GM19372 (cell line): ENCODE measurements at regions not wholly inside any gene's neighbourhood (a gene's known extent, or its start where the extent isn't known, plus 50 kb on each side); places are given as distances from the start of the nearest gene placed in this dataset.

ENCODE experiments used
- ATAC-seq: cut with Tn5 transposase; IDR thresholded peaks from one replicate; pipeline ENCODE4 v1.9.1; 2021; ENCODE audit warnings: mild to moderate bottlenecking, low read depth, moderate library complexity; ENCODE audit not compliant: unreplicated experiment

DNA sequence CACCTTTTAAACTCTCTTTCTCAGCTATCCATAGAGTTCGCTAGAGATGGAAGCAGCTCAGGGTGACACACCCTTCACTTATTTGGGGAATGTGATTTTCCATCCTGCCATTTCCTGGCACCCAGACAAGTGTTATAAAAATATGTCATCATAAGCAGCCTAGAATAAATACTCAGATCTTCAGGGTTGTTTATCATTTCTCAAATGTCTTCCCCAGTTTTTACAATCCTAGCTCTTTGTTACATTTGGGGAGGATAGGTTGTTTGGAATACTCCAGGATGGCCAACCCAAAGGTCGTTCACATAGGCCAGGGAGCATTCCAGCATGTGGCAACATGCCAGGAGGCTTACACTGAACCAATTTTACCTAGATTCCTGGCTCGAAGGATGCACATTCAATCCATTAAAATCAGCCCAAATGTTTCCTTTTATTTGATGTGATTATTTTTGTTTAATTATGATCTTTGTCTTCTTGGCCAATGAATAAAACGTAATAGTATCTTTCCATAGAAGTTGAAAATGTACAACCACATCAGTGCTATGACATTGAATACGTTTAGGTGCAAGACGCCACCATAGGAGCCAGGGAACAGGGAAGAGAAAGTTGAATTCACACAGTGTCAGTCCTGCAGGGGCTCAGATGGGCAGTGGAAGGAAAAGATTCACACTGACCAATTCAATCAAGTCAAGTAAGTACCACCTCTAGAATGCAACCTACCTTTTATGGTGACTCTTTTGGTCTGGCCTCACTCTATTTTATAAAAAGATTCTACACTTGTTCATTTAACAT, 537.7 kb upstream of the MDFIC2 start:
- ATAC-seq, result no peak

DNA sequence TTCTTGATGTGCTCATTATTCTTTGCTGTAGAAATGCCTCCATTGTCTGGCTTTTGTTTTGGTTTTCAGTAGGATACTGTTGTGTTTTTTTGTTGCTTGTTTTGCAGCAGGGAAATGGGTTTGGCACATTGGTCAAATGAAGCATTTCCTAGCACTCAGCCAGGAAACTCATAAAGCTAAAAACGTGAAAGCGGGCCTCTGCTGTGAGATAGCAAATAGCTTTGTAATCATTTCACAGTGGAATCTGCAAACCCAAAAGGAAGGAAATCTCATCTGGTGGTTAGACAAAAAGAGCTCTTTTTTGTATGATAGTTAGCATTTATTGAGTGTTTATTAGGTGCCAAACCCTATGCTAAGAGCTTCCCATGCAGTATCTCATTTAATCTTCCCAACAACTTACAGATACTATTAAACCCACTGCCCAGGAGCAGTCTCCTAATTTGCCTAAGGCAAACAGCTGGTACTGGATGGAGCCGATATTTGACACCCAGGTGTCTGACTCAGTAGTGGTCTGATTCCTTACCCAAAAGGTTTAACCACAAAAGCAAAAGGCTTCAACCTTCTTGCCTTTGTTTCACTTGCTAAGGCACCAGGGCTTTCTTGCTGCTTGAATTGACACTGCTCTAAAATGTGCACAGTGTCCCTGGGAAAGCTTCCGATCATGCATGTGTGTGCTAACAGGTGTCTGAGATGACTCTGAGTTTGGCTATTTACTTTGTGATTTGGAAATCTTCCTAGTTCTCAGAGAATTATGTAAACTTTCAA, 527.9 kb upstream of the MDFIC2 start:
- no peak for ATAC-seq

DNA sequence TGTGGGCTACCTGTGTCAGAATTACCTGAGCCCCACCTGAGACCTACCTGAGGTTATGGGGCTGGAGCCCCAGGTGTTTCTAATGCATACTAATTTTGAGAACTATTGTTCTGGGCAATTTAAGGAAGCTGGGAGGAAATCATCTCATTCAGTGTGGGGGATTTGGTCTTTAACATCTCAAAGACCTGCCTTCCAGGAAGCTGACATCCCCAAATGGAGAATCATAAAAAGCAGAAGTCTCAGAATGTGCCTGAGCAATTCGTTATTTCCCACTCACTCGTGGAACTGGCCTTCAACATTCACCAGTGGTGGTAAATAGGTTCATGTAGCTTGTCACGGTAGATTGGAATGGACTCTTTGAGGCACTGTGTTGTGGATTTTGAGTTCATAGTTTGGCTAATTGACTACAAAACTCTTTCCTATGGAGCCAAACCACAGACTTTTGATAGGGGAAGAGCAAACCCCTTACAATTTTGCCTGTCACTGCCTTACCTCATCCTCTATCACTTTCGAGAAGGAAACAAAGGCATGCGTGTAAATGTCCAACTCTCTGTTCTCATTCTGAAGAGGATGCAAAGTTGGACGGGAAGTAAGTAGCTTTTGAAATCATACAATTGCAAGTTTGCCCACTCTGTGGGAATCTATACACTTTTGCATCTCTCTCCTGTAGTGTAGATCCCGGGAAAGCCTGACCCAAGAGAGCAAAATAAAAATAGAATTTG, 521.0 kb upstream of the MDFIC2 start:
- no peak for ATAC-seq

DNA sequence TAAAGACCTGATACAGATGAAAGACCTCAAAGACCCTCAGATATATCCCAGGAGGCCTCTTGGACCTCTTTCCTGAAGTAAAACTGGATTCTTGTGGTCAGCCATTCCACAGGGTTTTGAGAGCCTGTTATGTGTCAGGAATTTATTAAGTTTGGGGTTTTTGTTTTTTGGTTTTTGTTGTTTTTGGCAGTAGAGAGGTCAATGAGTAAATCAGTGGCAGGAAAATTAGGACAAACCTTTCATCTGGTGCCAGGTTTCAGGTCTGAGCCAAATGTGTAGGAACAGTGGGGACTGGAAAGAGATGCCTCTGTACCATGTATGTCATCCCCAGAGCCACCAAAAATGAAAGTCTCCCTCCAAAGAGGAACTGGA, 520.4 kb upstream of the MDFIC2 start:
- ATAC-seq, result no peak

DNA sequence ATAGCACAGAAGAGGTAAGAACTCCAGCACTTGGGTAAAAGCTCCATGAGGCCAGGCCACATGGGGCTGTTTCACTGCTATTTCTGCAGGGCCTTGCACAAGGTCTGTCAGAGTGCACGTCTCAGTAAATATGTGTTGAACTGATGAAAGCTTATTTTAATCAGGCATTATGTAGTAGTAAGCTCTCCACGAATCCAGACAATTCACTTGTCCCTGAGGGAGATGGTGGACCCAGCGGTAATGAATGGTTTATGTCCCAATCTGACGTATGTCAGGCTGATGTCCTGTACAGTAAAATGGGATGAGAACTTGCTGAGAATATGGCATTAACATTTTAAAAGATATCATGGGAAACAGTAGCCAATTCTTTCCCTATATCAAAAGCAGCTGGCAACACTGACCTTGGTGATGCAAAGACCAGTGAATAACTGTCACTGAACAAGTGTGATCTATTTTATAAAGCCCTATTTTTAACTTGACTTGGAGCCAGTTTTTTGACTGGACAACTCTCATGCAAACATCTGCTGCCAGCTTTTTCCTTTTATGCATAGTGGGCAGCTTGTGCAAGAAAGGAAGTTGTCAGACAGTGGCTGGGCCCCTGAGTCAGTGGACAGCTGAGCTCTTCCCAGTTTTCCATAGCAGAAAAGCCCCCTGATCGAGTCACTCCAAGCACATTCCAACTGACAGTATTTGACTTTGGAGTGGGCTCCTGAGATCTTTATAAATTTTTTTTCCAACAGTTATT, 519.8 kb upstream of the MDFIC2 start:
- ATAC-seq, result no peak

DNA sequence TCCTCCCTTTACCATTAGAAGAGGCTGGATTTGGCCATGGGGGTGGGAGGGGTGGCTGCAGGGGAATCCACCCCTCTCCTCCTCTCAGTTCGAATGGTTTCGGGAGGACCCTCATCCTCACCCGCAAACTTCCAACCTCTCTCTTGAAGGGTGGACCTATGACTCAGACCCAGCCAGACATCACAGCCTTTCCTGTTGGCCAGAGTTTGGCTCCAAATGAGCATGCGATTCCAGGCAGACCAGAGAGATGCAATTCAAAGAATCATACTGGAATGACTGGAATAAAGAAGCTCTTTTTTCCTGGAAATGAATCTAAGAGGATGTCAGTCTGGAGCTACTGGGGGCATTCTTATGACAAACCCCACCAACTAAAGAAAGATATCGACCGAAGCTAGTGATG, 516.7 kb upstream of the MDFIC2 start:
- ATAC-seq, result no peak

DNA sequence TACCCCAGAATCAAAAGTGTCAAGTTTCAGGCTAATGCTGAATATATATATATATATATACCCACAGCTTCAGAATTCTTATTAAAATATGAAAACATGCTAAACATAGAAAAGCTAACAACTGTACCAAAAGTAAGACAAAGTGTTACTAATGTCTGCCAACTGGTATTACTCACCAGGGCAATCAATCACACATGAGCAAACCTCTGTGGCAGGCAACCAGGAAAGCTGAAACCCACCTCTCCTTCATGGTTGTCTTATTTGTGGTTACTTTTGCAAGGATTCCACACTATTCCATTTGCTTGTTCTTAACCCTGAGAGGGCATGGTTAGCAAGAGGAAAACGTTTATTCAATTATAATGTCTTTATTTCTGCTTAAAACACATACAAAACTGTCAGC, 512.3 kb upstream of the MDFIC2 start:
- no peak for ATAC-seq

DNA sequence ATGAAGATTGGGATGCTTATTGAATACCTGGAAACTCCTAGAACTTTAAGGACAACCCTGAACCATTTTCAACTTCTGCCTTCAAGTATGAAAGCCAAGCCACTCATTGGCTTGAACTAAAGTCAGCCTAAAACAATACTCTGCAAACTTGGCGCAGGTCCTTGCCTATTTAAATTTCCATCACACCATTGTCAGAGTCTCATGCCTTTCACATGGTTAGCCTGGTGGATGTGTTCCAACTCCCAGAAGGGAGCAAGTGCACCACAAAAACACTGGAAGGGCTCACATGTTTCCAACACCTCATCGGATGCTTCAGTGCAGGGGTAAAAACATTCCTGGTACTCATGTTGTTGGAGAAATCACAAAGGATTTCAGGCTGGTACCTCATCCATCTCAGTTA, 511.6 kb upstream of the MDFIC2 start:
- ATAC-seq, result no peak

DNA sequence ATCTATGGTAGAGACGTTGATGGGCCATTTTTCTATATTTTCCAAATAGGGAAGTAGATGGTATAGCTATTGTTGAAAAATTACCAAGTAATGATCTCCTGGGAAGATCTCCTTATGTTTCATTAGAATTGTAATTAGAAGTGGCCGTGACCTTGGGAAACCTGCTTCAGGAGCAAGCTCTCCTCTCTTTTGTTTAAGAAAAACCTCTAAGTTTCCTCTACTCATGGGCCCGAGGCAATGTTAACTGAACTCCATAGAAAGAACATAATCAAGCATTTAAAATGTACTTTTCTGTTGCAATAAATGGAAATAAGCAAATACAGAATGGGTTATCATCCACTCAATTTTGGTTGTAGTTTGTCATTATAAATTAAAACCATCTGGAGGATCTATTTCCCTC, 511.2 kb upstream of the MDFIC2 start:
- ATAC-seq, result no peak

DNA sequence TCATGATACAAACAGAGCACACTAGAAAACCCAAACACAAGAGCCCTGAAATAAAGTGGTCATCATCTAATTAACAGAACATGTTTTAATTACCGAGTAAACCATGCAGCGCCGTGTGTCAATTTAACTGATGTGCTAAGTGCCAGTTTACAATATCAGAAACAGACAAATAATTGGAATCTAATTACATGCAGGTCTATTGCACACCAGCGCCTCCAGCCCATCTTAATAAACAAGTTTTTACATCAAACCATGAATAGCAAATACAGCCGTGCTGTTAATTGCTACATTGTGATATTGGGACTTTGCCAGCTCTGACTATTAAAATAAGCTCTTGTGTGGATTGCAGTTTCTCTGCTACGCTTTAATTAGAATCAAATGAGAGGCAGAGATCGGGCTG, 510.2 kb upstream of the MDFIC2 start:
- no peak for ATAC-seq

DNA sequence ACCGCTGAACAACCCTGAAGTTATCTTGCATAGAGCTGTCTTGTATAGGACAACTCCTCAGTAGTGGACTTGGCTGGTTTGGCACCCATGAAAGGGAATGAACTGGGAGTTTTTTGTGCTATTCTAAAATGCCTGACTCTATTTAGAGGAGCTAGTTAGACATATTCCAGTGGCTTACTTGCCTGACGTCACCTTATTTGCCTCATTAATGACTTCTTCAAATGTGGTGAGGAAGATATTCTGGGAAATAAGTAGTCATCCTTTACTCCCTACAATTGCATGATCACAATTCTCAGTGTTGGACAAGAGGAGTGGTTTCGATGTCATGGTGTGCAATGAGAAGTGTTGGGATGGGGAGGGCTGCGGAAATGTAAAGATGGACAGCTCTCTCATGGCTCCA, 509.2 kb upstream of the MDFIC2 start:
- no peak for ATAC-seq

DNA sequence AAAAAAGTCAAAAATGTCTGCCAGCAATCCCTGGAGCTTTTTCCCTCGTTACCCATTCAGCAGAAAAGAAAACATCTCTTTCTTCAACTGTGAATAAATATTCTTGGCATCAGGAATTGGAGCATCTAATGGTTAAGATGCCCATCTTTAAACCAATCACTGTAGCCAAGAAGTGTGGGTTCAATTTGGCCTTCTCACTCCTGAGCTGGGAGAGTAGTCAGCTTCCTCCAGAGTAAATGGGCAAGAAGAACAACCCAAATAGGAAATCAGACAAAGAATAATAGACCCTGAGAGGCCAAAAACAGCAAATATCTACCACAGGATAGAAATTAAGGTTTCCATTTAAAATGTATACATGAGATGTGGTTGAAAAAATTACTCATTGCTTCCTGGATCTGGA, 508.0 kb upstream of the MDFIC2 start:
- no peak for ATAC-seq

DNA sequence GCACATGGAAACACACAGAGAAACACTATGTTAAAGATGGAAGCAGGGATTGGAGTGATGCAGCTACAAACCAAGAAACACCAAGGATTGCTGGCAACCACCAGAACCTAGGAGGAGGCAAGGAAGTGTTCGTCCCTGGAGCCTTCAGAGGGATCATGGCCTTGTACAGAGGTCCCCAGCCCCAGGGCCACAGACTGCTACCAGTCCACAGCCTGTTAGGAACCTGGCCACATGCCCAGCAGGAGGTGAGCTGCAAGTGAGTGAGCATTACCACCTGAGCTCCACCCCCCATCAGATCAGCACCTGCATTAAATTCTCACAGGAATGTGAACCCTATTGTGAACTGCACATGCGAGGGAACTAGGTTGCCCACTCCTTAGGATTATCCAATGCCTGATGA, 505.7 kb upstream of the MDFIC2 start:
- no peak for ATAC-seq

DNA sequence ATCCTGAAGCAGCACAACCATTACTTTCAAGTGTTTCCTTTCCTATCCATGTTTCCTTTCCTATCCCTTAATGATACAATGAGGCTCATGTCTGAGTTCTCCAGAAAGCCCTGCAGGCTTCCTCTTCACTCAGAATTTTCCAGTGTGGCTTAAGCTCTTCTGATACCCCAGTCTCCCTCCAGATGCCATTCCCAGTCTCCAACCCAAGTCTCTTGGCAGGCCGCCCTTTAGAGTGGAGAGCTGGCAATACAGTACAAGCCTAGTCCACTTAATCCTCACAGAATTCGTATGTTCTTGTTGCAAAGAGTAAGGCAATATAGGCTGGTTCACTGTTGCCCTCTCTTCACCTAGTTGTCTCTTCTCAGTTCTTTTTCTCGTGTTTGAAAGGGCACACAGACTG, 503.9 kb upstream of the MDFIC2 start:
- ATAC-seq, result no peak

DNA sequence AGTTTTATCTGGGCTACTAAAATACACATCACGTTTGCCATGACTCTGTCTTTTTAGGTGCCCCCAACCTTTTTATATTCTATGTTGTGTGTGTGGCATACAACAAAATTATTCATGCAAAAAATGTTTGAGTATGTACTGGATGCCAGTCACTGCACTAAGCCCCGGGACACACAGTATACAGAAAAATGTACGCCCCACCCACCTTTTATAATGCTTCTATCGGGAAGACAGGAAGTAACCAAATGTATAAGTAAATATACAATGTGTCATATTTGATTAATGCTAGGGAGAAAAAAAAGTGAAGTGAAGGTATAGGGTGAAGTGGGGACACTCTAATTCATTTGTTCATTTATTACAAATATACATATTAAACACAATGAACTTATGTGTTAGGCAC, 503.4 kb upstream of the MDFIC2 start:
- ATAC-seq, result no peak

DNA sequence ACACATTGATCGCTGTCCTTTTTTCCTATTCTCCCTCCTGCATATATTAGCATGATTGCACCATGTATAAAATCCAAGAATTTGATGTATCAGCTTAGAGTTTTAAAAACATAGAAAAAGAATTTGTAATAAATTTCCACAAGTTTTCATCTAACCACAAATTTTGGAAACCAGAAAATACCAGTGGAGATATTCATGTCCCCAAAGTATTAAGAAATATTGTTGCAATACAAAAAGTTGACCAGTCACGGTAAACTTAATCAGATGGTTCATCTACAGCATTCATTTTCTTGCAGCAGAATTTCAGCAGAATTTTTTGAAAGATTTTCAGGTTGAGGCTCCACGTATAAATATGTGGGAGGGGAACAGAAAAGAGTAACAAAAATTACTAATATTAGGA, 500.9 kb upstream of the MDFIC2 start:
- no peak for ATAC-seq

DNA sequence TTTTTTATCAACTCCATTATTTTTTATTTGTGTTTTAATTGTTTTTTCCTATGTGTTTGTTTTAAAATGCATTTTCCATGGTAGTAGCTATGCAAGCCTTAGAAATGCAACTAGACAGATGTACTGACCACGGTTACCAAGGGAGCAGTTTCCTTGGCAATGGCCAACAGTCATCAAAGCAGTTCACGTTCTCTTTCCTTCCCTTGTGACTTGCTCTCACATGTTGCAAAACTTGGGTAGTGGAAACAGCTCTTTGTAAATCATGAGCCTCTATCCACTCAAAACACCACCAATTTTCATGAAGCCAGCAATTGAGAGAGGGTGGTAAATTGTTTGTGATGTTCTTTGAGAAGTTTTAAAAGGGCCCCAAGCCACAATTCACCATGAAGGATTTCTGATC, 499.4 kb upstream of the MDFIC2 start:
- ATAC-seq, result no peak

DNA sequence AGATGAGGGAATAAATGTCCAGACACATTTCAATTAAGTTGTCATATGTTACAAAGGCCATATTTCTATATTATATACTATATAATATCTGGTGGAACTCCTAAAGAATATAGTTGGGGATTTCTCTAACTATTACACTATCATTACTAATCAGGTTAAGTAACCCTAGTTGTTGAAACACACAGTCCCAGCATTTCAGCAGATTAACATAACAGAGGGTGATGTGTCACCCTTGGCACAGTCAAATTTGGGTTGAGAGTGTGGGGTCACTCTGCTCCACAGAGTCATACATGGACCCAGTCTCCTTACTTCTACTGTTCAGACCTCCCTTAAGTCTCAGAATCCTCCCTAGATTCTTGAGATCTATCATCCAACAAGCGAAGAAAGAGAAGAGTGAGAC, 496.4 kb upstream of the MDFIC2 start:
- no peak for ATAC-seq

DNA sequence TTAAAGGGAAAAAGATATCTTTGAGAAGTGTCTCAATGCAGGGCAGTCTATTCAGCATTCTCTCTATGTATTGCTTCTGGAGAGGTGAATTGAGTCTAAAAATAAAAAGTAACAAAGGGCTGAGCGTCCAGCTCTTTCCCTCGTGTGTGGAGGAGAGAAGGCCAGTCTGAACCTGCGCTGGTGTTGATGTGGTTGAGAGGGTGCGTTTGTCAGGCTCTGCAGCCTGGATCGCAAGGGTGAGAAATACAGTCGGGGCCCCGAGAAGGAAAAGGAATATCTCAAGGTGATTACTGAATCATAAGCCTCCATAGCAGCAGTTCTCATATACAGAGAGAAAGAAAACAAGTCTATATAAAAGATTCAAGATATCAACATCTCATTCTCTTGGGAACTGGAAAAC, 494.1 kb upstream of the MDFIC2 start:
- no peak for ATAC-seq

DNA sequence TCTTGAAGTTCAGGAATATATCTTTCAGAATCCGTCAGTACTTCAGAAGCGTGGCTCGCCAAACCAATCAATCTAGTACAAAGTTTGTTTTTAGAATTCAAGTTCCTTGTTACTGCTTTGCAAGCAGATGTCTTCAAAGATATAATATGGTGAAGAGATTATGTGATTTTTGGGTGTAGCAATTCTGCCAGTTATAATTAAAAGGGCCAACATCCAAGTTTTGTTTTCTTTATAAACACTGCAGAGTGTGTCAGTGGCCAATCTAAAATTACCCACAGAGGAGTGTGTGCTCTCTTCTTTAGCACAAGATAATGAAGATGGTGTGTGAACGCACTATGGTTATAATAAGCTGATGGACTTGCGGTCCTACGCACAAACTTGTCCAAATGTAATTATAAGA, 493.6 kb upstream of the MDFIC2 start:
- ATAC-seq, result no peak
